Gastrocnemius medialis (tissue), 4 donors: ENCODE measurements at regions not wholly inside any gene's neighbourhood (a gene's known extent, or its start where the extent isn't known, plus 50 kb on each side); places are given as distances from the start of the nearest gene placed in this dataset.
"Not testable (repeated sequence)": the region's sequence is repeated elsewhere in the genome, so short reads cannot be mapped to it uniquely, and the experiment has no call there.

ENCODE experiments used
- ATAC-seq, 2 donors: fragments of 150-250 bp; one replicate each; pipeline ENCODE4 v1.9.1; 2016
- DNase-seq, 2 donors: peaks; one replicate each; pipeline ENCODE4 v3.0.0-alpha.2; 2019
- H3K27ac ChIP-seq, 4 donors: fragments of 200-600 bp; sonication (generic); 1 replicate in 1 of 4; 2 replicates in 3 of 4; pipeline ENCODE4 v1.5.1; 2016 to 2018; ENCODE audit warnings: mild to moderate bottlenecking in 2 of 4, moderate library complexity in 1 of 4
- H3K27me3 ChIP-seq, 3 donors: fragments of 200-600 bp; sonication (generic) in 2 of 3; 1 replicate in 1 of 3; 2 replicates in 2 of 3; pipeline versions ENCODE4 v1.5.1 to v1.6.0; 2016 to 2019; ENCODE audit warnings: mild to moderate bottlenecking in 1 of 3, moderate library complexity in 1 of 3
- H3K36me3 ChIP-seq, 2 donors: fragments of 200-600 bp; sonication (generic) in 1 of 2; one replicate each; pipeline ENCODE4 v1.5.1; 2017 to 2018
- H3K4me1 ChIP-seq, 2 donors: fragments of 200-600 bp; sonication (generic) in 1 of 2; one replicate each; pipeline ENCODE4 v1.5.1; 2016 to 2017; ENCODE audit warnings: mild to moderate bottlenecking in 2 of 2
- H3K4me3 ChIP-seq, 4 donors: fragments of 200-600 bp; sonication (generic) in 3 of 4; 1 replicate in 1 of 4; 2 replicates in 3 of 4; pipeline ENCODE4 v1.5.1; 2016 to 2019; ENCODE audit warnings: mild to moderate bottlenecking in 2 of 4
- H3K9me3 ChIP-seq, 3 donors: fragments of 200-600 bp; sonication (generic) in 2 of 3; 1 replicate in 1 of 3; 2 replicates in 2 of 3; pipeline ENCODE4 v1.5.1; 2016 to 2019
- POLR2A ChIP-seq, 2 donors: fragments of 450-650 bp; IDR thresholded peaks; one replicate each; pipeline ENCODE4 v1.6.1; 2017; ENCODE audit warnings: antibody characterized with exemption in 2 of 2, mild to moderate bottlenecking in 2 of 2, moderate library complexity in 2 of 2
- in situ Hi-C, 4 donors: fragments of 200-750 bp; cut with MboI; loops; one replicate each; pipeline versions ENCODE4 v1.15.0 to v1.8.0; 2017; ENCODE audit warnings: low sequenced_read_pairs in 4 of 4
- intact Hi-C: fragments of 100-400 bp; cut with DNase I; formaldehyde crosslinking; loops from one replicate; pipeline ENCODE4 v1.15.1; 2023; ENCODE audit warnings: low total_unique reads
- TF ChIP-seq, protein P1 (sequence below), 5 experiments: fragments of 450-650 bp in 3 of 5; fragments of 200-600 bp in 2 of 5; sonication (generic) in 2 of 5; IDR thresholded peaks in 4 of 5; conservative IDR thresholded peaks in 1 of 5; 1 replicate in 4 of 5; 2 replicates in 1 of 5; pipeline ENCODE4 v1.5.1; 2016 to 2019; ENCODE audit warnings: antibody characterized with exemption in 5 of 5, mild to moderate bottlenecking in 3 of 5, moderate library complexity in 3 of 5

DNA sequence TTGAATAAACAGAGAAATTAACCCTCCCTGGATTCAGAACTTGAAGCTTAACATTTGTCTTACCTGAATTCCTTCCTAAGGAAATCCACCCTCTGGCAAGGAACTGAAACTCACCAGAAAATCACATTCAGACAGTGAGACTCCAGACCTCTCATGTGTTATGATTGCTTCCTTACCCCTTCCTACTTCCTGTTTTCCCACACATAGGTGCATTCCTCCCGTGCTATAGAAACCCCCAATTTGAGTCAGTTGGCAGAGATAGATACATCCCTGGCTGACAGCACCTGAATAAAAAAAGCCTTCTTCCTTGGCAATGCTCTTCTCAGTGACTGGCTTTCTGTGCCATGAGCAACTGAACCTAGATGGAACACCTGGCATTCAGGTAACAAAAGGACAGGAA is 157.0 kb upstream of the SMIM31 start:
- no peaks in the 10 kb centered on the region for H3K36me3 ChIP-seq
- no peaks in the 10 kb centered on the region for H3K4me1 ChIP-seq
- TF ChIP-seq POLR2A (IDR thresholded peaks at IDR 0.05) = no peak
- TF ChIP-seq, protein P1, sequence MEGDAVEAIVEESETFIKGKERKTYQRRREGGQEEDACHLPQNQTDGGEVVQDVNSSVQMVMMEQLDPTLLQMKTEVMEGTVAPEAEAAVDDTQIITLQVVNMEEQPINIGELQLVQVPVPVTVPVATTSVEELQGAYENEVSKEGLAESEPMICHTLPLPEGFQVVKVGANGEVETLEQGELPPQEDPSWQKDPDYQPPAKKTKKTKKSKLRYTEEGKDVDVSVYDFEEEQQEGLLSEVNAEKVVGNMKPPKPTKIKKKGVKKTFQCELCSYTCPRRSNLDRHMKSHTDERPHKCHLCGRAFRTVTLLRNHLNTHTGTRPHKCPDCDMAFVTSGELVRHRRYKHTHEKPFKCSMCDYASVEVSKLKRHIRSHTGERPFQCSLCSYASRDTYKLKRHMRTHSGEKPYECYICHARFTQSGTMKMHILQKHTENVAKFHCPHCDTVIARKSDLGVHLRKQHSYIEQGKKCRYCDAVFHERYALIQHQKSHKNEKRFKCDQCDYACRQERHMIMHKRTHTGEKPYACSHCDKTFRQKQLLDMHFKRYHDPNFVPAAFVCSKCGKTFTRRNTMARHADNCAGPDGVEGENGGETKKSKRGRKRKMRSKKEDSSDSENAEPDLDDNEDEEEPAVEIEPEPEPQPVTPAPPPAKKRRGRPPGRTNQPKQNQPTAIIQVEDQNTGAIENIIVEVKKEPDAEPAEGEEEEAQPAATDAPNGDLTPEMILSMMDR (IDR thresholded peaks at IDR 0.05 in 4 of 5, conservative IDR thresholded peaks at IDR 0.05 in 1 of 5) = no peak
- intact Hi-C loops = no loop called here
- in situ Hi-C loops = no loop called here
- DNase-seq = no peak
- no peak for ATAC-seq
- H3K4me3 ChIP-seq = no peak overlapping the region
- H3K27ac ChIP-seq = no peak overlapping the region
- H3K27me3 ChIP-seq = no peaks in the 10 kb centered on the region
- H3K9me3 ChIP-seq = no peaks in the 10 kb centered on the region

DNA sequence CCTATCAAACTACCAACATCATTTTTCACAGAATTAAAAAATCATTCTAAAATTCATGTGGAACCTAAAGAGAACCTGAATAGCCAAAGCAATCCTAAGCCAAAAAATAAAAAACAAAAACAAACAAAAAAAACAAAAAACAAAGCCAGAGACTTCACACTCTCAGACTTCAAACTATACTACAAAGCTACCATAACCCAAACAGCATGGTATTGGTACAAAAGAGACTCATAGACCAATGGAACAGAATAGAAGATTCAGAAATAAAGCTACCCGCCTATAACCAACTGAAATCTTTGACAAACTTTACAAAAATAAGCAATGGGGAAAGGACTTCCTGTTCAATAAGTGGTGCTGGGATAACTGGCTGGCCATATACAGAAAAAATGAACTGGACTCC is 152.3 kb upstream of the SMIM31 start:
- no peaks in the 10 kb centered on the region for H3K4me1 ChIP-seq
- H3K27me3 ChIP-seq = no peaks in the 10 kb centered on the region
- ATAC-seq (no peak), DNase-seq (no peak)
- no peaks in the 10 kb centered on the region for H3K36me3 ChIP-seq
- no peak overlapping the region for H3K27ac ChIP-seq
- H3K9me3 ChIP-seq = no peaks in the 10 kb centered on the region
- intact Hi-C loops = no loop called here
- TF ChIP-seq, protein P1 (IDR thresholded peaks at IDR 0.05 in 4 of 5, conservative IDR thresholded peaks at IDR 0.05 in 1 of 5) = no peak
- no peak for TF ChIP-seq POLR2A (IDR thresholded peaks at IDR 0.05)
- in situ Hi-C loops = no loop called here
- no peak overlapping the region for H3K4me3 ChIP-seq

DNA sequence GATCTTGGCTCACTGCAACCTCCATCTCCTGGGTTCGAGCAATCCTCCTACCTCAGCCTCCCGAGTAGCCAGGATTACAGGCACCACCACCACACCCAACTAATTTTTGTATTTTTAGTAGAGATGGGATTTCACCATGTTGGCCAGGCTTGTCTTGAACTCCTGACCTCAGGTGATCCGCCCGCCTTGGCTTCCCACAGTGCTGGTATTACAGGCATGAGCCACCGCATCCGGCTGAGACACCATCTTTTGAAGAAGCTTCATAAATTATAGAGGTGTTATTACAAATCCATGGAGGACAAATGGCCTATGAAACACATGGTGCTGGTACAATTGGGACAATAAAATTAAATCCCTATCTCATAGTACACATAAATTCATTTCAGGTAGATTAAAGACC is 148.1 kb upstream of the SMIM31 start:
- H3K9me3 ChIP-seq, ATAC-seq, H3K4me1 ChIP-seq, DNase-seq, in situ Hi-C loops, H3K36me3 ChIP-seq, H3K4me3 ChIP-seq, H3K27me3 ChIP-seq, intact Hi-C loops, H3K27ac ChIP-seq: not testable (repeated sequence)

DNA sequence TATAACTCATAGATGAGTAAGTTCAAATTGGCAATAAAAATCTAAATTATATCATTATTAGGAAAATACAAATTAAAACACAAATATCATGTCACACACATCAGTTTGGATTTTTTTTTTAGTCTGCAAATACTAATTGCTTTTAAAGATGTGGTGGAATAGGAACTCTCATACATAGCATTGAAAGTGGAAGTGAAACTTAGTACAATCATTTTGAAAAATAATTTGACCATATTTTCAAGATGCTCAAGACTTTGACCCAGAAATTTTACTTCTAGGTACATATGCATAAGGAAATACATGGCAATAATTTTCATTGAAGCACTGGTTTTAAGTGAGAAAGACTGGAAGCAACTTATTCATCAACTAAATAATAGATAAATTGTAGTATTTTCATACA is 147.5 kb upstream of the SMIM31 start:
- Histone ChIP-seq H3K9me3 (no peaks in the 10 kb centered on the region), H3K27ac (no peak overlapping the region), H3K4me3 (no peak overlapping the region), H3K4me1 (no peaks in the 10 kb centered on the region), H3K27me3 (no peaks in the 10 kb centered on the region), H3K36me3 (no peaks in the 10 kb centered on the region)
- no peak for TF ChIP-seq POLR2A (IDR thresholded peaks at IDR 0.05)
- TF ChIP-seq, protein P1 (IDR thresholded peaks at IDR 0.05 in 4 of 5, conservative IDR thresholded peaks at IDR 0.05 in 1 of 5) = no peak
- in situ Hi-C loops = no loop called here
- no peak for DNase-seq
- intact Hi-C loops = no loop called here
- ATAC-seq = no peak

DNA sequence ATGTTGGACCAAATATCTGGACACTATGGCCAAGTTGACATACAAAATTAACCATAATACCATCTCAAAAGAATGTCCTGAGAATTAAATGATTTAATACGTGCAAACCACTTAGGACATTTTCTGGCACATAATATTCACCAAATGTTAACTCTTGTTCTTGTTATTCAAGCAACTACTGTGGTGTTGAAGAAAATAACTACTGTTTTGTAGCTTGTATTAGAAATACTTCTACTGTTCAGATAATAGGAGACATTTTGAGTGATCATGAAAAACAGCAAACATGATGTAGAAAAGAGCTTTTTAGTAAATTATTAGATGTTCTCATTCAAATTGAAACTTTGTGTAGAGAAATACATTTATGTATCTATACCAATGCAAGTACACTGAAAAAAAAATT is 140.7 kb upstream of the SMIM31 start:
- intact Hi-C loops = no loop called here
- Histone ChIP-seq H3K4me1 (no peaks in the 10 kb centered on the region), H3K4me3 (no peak overlapping the region), H3K9me3 (no peaks in the 10 kb centered on the region), H3K36me3 (no peaks in the 10 kb centered on the region), H3K27me3 (no peaks in the 10 kb centered on the region), H3K27ac (no peak overlapping the region)
- ATAC-seq (no peak), DNase-seq (no peak)
- TF ChIP-seq, protein P1 (IDR thresholded peaks at IDR 0.05 in 4 of 5, conservative IDR thresholded peaks at IDR 0.05 in 1 of 5) = no peak
- TF ChIP-seq POLR2A (IDR thresholded peaks at IDR 0.05) = no peak
- in situ Hi-C loops = no loop called here
